ENCODE measurements at regions not wholly inside any gene's neighbourhood (a gene's known extent, or its start where the extent isn't known, plus 50 kb on each side); places are given as distances from the start of the nearest gene placed in this dataset.

- intact Hi-C loops (cut with DNase I), result no loop called here
- DNase-seq (ENCODE audit: extremely low spot score in 2 of 2), result no peak
- Histone ChIP-seq H3K9me3 (no peaks in the 10 kb centered on the region), H3K4me3 (no peak overlapping the region), H3K4me1 (no peaks in the 10 kb centered on the region), H3K36me3 (no peaks in the 10 kb centered on the region), H3K27me3 (no peaks in the 10 kb centered on the region), H3K27ac (no peak overlapping the region)
- TF ChIP-seq POLR2A (IDR thresholded peaks at IDR 0.05), result no peak
- TF ChIP-seq CTCF (IDR thresholded peaks at IDR 0.05), result no peak
- TF ChIP-seq POLR2AphosphoS5 (IDR thresholded peaks at IDR 0.05; ENCODE audit: insufficient read depth in 1 of 2, low read depth in 1 of 2), result no peak
Observed at GRCh38 chr17:5747276-5747675, 163.0 kb upstream of the NLRP1 start.

GRCh38 chr17:5747964-5748363, 163.7 kb upstream of the NLRP1 start:
- intact Hi-C loops (cut with DNase I), result no loop called here
- Histone ChIP-seq H3K27me3 (no peaks in the 10 kb centered on the region), H3K36me3 (no peaks in the 10 kb centered on the region), H3K4me3 (no peak overlapping the region), H3K9me3 (no peaks in the 10 kb centered on the region), H3K27ac (no peak overlapping the region), H3K4me1 (no peaks in the 10 kb centered on the region)
- no peak for DNase-seq (ENCODE audit: extremely low spot score in 2 of 2)
- TF ChIP-seq POLR2AphosphoS5 (IDR thresholded peaks at IDR 0.05; ENCODE audit: insufficient read depth in 1 of 2, low read depth in 1 of 2) (no peak), CTCF (IDR thresholded peaks at IDR 0.05) (no peak), POLR2A (IDR thresholded peaks at IDR 0.05) (no peak)

- TF ChIP-seq CTCF (IDR thresholded peaks at IDR 0.05) (no peak), POLR2A (IDR thresholded peaks at IDR 0.05) (no peak), POLR2AphosphoS5 (IDR thresholded peaks at IDR 0.05; ENCODE audit: insufficient read depth in 1 of 2, low read depth in 1 of 2) (no peak)
- intact Hi-C loops (cut with DNase I), result no loop called here
- Histone ChIP-seq H3K27ac (no peak overlapping the region), H3K27me3 (no peaks in the 10 kb centered on the region), H3K4me3 (no peak overlapping the region), H3K9me3 (no peaks in the 10 kb centered on the region), H3K36me3 (no peaks in the 10 kb centered on the region), H3K4me1 (no peaks in the 10 kb centered on the region)
- peak in 1 of 2 donors; percentile 94 for DNase-seq (ENCODE audit: extremely low spot score in 2 of 2)
Observed at GRCh38 chr17:5753421-5753820, 169.1 kb upstream of the NLRP1 start.

- no peak for DNase-seq (ENCODE audit: extremely low spot score in 2 of 2)
- H3K27me3 ChIP-seq, result no peaks in the 10 kb centered on the region
Observed at GRCh38 chr17:5757314-5757907, 173.1 kb upstream of the NLRP1 start.

More at GRCh38 chr17:5757314-5757907, 173.1 kb upstream of the NLRP1 start:
- no peak overlapping the region for H3K4me3 ChIP-seq
- intact Hi-C loops (cut with DNase I), result no loop called here
- H3K36me3 ChIP-seq, result no peaks in the 10 kb centered on the region
- no peaks in the 10 kb centered on the region for H3K9me3 ChIP-seq
- H3K4me1 ChIP-seq, result no peaks in the 10 kb centered on the region
- TF ChIP-seq POLR2AphosphoS5 (IDR thresholded peaks at IDR 0.05; ENCODE audit: insufficient read depth in 1 of 2, low read depth in 1 of 2) (no peak), CTCF (IDR thresholded peaks at IDR 0.05) (no peak), POLR2A (IDR thresholded peaks at IDR 0.05) (no peak)
- H3K27ac ChIP-seq, result no peak overlapping the region
